ENCODE measurements at regions not wholly inside any gene's neighbourhood (a gene's known extent, or its start where the extent isn't known, plus 50 kb on each side); places are given as distances from the start of the nearest gene placed in this dataset.

- H3K4me3 ChIP-seq (ENCODE audit: low read depth, low read length) = no peak overlapping the region
- TF ChIP-seq CTCF (IDR thresholded peaks at IDR 0.05; ENCODE audit: borderline replicate concordance, insufficient read depth, low read depth, low read length) = no peak
Observed at GRCh38 chr21:32055305-32055704, 182.5 kb downstream of the HUNK start.

Measured in GM12875 (cell line).